ENCODE measurements at regions not wholly inside any gene's neighbourhood (a gene's known extent, or its start where the extent isn't known, plus 50 kb on each side); places are given as distances from the start of the nearest gene placed in this dataset.

DNA sequence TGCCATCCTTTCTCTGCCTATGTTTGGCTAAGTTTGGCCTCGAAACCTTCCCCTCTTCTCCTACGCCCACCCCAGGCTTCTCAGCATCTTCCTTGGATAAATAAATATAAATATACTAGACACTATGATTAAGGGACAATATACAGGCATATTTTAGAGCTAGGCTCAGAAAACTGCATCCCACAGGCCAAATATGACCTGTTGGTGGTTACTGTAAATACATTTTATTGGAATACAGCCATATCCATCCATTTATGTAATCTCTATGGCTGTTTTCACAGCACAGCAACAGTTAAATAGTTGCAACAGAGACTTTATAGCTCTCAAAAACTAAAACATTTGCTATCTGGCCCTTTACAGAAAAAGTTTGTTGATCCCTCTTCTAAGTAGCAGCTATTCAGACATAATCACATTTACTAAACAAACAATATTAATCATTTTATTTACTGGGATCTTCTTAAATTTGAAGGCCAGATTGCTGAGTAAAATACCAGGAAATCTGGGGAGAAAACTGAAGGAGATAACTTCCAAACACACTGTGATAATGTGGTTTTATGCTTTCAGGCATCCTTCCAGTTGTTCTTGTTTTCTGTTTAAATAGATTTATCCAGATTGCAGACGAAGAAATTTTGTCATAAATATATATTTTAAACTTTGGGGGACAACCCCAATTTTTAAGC, 269.7 kb upstream of the THRB start:
- no peak for DNase-seq (ENCODE audit: low read depth)

DNA sequence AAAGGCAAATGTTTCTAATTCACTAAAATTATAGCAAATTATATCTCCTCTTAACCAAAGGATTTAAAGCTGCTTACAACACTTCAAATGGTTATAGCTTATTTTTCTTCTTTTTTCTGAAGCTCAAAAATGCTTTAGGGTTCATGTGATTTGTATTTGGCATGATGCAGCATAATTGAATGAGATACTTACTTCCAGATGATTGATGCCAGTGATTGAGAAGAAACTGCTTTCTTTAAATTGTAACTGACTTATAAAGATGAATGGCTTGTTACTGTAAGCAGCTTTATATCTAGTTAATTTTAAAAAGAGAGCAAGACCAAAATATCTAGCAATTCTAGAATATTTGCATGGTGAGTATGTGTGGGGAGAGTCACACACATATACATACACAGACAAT, 270.7 kb upstream of the THRB start:
- no peak for DNase-seq (ENCODE audit: low read depth)

DNA sequence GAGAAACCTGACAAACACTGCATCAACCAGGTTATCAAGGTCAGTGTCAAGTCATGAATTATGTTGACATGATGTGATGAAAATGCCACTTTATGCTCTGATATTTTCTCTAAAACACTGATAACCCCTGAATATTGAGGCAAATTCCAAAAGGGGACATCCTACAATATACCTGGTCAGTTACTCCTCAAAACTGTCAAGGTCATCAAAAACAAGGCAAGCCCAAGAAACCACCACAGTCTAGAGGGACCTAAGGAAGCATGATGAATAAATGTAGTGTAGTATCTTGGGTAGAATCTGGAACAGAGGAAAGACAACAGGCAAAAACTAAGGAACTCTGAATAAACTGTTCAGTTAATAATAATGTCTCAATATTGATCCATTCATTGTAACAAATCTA, 275.3 kb upstream of the THRB start:
- DNase-seq (ENCODE audit: low read depth): no peak

DNA sequence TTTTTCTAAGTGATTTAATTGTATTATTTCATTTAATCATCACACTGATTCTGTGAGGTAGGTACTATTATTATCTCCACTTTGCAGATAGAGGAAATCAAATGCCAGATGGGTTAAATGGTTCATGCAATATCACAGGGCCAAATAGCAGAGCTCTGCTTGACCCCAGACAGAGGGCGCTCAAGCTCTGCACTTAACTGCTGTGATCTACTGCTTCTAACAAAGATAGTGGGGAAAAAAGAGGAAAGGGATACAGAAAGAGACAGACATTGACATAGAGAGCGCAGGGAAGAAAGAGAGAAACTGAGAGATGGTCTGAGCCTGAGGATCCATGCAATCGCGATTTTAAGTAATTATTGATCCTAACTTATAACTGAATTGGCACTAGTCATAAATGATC, 279.1 kb upstream of the THRB start:
- DNase-seq (ENCODE audit: low read depth): peak; percentile 50

DNA sequence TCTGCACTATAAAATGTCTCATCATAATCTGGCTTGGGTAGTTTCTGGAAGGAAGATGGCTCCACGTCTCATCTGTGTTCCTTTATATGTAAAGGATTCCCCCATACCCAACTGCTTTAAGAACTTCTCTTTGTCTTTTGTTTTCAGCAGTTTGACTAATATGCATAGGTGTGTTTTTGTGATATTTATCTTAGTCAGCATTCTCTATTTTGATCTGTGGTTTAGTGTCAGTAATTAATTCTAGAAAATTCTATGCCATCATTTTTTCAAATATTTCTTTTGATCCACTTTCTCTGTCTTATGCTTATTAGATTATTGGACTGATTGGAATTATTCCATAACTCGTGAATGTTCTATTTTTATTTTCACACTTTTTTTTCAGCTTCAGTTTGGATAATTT, 286.3 kb upstream of the THRB start:
- no peak for DNase-seq (ENCODE audit: low read depth)

DNA sequence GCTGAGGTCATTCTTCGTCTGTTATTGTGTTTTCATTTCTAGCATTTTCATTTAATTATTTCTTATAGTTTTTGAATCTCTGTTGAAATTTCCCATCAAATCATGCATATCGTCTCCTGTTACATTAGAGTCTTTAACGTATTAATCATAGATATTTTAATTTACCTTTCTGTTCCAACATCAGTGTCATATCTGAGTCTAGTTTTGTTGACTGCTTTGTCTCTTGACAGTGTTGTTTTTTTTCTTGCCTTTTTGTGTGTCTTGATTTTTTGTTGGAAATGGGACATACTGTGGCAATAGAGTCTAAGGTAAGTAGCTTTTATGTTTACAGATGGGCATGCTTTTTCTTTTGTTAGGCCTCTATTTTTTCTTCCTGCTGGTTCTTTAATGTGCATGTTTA, 286.8 kb upstream of the THRB start:
- DNase-seq (ENCODE audit: low read depth): no peak

DNA sequence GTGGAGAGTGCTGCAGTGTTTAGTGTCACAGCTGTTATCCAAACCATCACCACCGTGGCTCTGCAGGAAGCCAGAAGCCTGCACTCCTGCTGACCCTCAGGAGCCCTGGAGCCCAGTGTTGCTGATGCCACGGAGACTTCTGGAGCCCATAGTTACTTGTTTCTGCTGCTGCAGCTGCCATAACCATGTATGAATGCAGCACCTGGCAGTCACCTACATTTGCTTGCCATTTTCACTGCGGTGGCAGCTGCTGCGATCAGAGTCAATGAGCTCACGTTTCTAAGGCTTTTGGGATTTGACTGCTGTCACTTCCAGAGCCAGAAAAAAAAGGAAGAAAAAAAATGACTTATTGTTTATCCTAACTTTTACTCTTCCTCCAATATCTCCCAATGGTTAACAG, 299.2 kb upstream of the THRB start:
- DNase-seq (ENCODE audit: low read depth): no peak

DNA sequence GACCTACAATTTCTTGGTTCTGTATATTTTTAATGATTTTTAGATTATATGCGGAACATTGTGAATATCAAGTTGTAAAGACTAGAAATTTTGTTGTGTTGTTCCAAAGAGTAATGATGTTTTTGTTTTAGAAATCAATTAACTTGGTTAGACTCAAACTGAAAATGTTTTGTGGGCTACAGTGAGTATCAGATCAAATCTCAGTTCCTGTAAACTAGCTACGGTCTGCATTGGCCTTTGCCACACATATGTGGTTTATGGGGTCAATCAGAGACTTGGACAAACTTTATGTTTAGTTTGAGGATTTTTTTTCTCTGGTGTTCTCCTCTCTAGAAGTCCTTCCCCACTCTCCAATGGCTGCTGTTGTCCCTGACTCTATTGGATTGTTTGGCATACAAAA, 308.0 kb upstream of the THRB start:
- DNase-seq (ENCODE audit: low read depth): no peak

DNA sequence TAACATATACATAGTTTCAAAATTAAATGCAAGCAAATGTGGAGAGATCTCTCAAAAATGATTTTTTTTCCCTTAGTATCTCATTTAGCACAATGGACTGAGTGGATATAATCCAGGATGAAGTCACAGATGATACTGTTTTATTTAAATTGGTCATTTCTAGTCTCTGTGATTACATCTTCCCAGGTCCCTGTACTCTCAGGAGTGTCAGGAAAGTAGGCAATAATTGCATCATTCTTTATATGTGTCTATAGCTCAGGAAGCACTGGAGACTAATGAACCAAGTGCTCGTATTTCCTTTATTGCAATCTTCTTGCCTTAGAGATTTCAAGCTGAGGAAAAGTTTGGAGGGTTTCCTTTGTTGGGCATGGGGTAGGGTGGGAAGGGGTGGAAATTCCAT, 309.4 kb upstream of the THRB start:
- no peak for DNase-seq (ENCODE audit: low read depth)

DNA sequence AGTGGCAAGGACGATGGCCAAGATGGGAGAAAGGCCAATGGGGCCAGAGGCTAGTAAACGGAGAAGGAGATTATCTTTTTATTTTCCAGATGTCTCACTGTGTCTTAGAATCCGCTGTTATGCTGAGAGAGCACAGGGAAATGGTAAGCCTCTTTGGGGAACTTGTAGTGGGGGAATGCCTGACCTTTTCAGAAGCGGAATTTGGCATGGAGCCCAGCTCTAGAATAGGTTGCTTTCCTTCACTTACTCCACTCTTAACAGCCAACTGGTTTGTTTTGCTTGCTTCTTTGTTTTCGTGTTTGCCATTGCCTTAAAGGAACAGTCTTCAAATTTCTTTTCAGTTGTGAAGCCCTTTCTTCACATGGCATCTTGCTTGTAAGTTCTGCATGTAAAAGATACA, 316.2 kb upstream of the THRB start:
- DNase-seq (ENCODE audit: low read depth): no peak

DNA sequence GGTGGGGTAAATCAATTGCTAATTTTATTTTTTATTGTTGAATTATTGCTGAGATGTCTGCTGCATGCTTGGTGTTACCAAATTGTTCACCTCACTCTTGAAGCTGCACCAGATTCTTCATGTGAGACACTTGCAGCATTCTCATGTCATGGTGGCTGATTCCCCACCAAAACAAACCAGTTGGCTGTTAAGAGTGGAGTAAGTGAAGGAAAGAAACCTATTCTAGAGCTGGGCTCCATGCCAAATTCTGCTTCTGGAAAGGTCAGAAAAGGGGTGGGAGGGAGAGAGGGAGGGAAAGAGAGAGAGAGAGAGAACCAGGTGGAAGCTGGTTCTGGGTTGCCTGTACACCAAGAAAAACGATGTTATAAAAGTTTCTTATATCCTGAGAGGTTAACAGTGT, 317.5 kb upstream of the THRB start:
- DNase-seq (ENCODE audit: low read depth): no peak

DNA sequence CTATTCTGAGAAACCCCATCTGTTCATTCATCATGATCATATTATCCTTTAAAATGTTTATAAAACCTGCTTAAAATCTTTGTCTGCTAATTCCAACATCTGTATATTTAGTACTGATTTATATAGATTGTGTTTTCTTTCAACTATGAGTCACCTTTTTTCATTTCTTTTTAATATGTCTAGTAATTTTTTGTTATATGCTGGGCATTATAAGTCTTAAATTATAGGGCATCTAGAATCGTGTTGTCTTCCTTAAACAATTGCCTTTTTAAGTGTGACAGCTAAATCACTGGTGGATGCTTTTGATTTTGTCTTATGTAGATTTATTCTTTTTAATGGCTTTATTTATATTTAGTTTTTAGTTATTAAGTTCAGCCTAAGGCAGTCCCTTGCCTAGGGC, 323.4 kb upstream of the THRB start:
- DNase-seq (ENCODE audit: low read depth): no peak

DNA sequence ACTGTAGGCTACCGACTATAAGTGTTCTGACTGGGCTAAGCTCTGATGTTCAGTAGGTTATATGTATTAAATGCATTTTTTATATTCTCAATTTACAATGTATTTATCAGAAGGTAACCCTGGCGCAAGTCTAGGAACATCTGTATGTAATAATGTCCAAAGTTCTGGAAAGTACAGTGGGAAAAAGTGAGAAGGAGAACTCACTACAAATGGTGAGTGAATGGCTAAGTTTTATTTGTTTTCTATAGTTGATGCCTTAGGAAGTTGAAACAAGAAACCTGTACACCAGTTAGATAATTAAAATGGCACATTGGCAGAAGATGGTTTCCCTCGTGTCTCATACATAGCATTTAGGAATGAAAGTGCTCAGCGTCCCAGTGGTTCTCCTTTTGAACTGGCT, 333.4 kb upstream of the THRB start:
- no peak for DNase-seq (ENCODE audit: low read depth)

DNA sequence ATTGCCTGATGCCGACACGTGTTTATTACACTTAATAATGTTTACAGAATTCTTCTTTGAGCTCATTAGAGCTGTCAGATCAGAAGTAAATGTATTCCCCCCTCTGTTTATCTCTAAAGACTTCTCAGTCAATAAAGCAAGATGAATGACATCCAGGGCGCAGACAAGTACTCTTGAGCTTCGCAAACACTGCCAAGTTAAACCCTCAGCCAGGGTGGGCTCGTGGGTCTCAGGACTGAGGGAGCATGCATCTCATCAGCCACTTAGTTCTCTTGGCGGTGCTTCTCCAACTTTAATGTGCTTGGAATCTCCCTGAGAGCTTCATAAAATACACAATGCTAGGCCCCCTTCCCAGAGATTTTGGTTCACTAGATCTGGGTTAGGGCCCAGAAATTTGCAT, 333.9 kb upstream of the THRB start:
- DNase-seq (ENCODE audit: low read depth): no peak

DNA sequence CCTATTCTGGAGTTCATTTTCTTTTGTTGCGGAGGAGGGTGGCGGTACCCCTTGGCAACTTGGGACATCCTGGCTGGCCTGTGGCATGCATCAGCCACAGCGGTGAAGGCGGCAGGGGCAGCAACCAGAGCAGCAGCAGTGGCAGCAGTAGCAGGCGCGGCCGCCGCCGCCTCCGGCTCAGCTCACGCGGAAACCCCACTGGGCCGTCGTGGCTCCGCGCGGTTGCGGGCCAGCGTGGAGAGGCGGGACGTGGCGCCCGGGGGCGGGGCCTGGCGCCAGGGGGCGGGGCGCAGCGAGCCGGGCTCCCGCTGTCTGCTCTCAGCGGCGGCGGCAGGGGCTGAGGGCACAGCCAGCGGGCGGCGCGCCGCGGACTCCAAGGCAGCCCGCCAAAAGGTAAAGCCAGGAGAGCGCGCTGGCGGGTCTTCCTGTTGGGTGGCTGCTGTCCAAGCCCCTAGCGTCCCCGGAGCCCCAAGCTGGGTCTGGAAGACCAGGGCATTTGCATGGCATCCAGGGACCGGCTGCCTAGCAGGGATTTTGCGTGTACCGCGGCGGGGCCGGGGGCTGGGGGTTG, 334.4 kb upstream of the THRB start:
- no peak for DNase-seq (ENCODE audit: low read depth)

DNA sequence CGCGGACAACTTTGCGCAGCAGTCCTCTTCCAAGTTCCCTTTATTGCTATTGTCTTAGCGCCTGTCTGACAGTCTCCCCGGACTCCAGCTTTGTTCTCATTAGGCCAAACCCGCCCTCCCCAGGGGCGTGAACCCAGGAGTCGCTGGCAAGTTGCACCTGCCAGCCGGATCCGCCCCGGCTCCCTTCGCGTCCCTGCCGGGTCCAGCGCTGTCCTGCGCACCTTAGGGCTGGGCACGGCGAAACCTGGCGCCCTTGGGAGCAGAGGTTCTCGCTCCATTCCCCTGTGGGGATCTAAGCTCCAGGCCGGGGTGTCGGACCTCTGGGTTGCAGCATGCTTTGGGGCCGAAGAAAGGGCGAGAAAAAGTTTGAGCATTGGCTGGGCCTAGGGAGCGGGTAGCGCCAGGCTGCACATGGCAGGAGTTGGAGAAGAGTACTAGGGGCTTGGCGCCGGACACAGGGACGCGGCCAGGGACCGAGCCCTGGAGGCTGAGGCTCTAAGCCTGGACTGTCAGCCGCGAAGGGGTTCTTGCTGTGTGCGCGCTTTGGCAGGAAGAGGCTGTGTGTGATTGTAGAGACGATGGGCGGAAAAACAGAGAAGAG, 335.1 kb upstream of the THRB start:
- DNase-seq (ENCODE audit: low read depth): no peak

DNA sequence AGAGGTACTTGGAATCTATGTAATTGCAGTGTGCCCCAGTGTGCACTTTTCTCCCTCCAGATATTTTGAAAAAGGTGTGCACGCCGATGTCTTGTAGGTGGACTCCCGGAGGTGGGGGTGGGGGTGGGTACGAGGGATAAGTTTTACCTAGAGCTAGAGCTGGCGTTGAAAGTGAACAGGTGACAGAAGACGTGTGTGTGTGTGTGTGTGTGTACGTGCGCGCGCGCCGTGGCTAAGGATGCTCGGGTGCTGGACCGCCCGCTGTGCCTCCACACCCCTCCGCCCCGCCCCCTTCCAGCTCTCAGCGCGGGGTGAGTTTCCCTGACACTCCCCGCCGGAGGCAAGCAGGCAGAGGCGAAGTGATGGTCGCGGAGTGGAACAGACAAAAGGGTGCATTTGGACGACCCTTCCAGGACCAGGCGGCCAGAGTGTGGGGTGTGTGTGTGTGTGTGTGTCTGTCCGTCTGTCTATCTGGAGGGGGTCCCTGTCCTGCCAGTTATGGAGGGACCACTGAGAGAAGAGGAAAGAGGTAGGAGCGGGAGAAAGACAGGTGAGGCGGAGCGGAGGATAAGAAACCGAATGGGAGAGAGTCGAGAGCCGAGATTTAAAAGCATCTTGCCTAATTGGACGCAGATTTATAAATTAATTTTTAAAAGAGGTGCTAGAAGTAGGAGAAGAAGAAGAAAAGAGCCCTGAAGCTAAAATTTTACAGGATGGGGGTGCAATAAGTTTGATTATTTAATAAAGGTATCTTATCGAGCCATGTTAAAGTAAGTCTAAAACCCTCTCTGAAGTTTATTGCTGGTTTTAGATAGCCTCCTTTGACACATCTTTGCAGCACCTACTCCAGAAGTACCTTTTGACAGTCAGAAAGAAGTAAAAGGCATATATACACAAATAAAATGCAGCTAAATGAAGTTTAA, 335.8 kb upstream of the THRB start:
- no peak for DNase-seq (ENCODE audit: low read depth)

DNA sequence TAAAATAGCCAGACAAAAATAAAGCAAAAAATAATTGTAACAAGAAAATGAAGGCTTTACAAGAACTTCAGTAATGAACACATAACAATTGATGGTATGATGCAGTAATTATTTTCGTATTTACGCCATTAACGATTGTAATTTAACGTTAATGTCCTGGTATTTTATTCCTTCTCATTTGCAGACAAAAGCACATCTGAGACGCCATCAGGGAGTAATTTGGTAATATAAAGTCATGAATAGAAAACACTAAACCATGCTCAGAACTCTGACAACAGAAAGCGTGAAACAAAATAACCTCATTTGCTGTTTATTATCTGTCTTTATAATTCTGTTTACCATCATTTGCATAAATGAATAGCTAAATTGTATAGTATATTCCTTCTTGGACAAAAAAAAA, 336.6 kb upstream of the THRB start:
- DNase-seq (ENCODE audit: low read depth): no peak

DNA sequence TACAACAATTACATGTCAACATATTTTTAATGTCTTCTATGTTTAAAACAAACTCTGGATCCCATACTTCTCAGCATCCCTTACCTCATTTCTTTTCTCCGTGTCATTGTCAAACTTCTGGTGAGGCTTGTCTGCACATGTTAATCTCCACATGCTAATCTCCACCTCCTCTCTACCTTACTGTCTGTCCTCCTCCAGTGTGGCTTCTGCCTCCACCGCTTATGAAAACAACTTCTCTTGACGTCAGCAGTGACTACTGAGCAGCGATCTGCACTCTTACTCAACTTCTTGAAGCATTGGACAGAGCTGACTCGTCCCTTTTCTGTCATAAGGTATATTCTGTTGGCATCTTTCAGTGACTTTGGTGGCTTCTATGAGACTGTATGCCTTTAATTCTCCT, 338.2 kb upstream of the THRB start:
- DNase-seq (ENCODE audit: low read depth): no peak

DNA sequence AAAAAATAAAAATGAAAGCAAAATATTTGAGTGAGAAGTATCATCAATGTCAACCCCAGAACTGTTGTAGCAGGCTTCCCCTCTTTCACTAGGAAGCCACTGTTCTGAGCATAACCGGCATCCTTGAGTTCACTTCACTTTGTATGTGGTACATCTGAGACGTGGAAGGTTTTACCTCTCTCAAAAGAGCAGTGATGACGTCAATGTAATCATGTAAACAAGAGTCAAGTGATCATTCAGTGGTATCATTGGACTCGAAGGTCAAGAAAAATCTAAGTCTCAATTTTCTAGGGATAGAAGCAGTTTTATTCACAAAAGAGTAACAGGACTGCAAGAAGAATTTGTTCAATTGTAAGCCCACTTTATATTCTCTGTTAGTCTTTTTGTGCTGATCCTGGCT, 339.8 kb upstream of the THRB start:
- DNase-seq (ENCODE audit: low read depth): no peak

DNA sequence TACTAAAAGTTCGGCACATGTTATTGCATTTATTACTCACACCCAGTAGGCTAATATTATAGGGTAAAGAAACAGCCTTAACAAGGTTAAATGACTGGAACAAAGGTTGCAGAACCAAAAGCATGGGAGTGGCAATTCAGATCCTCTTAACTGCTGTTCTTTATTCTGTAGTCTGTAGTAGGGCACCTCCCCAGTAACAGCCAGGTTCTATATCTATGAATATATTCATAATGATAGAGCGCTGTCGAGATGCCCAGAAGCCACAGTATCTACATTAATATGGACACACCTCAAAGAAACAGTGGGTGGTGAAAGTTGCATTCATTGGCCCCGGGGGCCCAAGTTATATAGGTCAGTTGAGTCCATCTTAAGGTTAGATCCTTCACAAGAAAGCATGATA, 340.9 kb upstream of the THRB start:
- no peak for DNase-seq (ENCODE audit: low read depth)

DNA sequence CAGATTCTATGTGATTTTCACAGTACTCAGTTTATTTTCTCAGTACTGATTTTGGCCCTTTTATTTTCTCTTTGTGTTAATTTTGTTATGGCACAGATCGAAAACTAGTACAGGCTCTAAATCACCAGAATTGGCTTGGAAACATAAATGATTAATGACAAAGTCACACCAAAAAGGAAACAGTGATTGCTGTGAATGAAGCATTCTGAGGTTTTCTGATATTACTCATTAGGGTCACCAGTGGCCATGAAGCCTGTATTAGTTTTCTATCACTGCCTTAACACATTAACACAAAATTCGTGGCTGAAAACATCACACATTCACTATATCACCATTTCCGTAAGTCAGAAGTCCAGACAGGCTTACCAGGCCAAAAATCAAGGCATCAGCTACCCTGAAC, 343.0 kb upstream of the THRB start:
- DNase-seq (ENCODE audit: low read depth): no peak

DNA sequence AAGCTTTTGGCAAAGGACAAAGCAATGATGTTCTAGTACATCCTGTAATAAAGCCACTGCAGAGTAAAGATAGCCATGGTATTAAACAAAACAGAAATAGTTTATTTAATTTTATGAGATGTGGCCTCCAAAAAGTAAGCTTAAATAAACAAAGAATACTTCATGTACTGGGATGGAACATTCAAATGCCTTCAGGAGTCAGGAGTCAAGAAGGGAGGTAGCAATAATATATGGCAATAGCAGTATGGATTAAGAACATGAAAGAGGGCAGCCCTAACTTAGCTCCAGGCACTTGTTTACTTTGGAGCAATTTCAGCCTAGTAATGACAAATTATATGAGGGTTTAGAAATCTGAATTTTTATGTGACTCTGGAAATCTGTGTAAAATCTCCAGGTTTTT, 343.9 kb upstream of the THRB start:
- DNase-seq (ENCODE audit: low read depth): no peak
